ENCODE measurements at regions not wholly inside any gene's neighbourhood (a gene's known extent, or its start where the extent isn't known, plus 50 kb on each side); places are given as distances from the start of the nearest gene placed in this dataset.

DNA sequence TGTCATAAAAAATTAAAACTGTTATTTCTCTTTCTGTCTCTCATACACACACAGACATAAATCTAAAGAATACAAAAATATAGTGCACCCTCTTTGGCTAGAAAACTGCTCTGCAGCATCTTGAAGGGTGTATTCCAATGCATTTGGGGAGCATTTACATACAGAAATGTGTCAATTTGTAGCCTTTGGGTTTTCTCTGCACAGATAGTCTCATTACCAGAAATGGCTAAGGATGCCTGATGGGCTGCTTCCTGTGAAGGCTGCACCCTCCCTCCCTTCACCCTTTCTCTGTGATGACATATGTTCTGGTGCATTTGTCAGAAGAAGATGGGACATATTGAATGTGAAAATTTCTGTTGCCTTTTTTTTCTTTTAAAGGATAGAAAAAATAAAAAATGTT, 1239.3 kb downstream of the CDH11 start:
- TF ChIP-seq, protein P1, sequence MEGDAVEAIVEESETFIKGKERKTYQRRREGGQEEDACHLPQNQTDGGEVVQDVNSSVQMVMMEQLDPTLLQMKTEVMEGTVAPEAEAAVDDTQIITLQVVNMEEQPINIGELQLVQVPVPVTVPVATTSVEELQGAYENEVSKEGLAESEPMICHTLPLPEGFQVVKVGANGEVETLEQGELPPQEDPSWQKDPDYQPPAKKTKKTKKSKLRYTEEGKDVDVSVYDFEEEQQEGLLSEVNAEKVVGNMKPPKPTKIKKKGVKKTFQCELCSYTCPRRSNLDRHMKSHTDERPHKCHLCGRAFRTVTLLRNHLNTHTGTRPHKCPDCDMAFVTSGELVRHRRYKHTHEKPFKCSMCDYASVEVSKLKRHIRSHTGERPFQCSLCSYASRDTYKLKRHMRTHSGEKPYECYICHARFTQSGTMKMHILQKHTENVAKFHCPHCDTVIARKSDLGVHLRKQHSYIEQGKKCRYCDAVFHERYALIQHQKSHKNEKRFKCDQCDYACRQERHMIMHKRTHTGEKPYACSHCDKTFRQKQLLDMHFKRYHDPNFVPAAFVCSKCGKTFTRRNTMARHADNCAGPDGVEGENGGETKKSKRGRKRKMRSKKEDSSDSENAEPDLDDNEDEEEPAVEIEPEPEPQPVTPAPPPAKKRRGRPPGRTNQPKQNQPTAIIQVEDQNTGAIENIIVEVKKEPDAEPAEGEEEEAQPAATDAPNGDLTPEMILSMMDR (IDR thresholded peaks at IDR 0.05; ENCODE audit: poor library complexity, severe bottlenecking): no peak
- TF ChIP-seq MXI1 (conservative IDR thresholded peaks at IDR 0.05; ENCODE audit: poor library complexity, severe bottlenecking) (no peak), RAD21 (conservative IDR thresholded peaks at IDR 0.05) (no peak)
